Nephron (organoid): ENCODE measurements at regions not wholly inside any gene's neighbourhood (a gene's known extent, or its start where the extent isn't known, plus 50 kb on each side); places are given as distances from the start of the nearest gene placed in this dataset.
A peak's percentile ranks its signal among the peaks of the same experiment; 100 is the strongest.

ENCODE experiments used
- H3K27ac Mint-ChIP-seq, 3 experiments: 2 replicates each; pipeline ENCODE4 v1.8.0; 2020; ENCODE audit warnings: mixed read lengths in 3 of 3, mild to moderate bottlenecking in 2 of 3, moderate library complexity in 1 of 3
- H3K27me3 Mint-ChIP-seq: 2 replicates; pipeline ENCODE4 v1.8.0; 2021; ENCODE audit warnings: low read depth, mild to moderate bottlenecking, moderate library complexity, mixed read lengths
- H3K36me3 Mint-ChIP-seq: 2 replicates; pipeline ENCODE4 v1.8.0; 2020; ENCODE audit warnings: low read depth, mixed read lengths
- H3K4me1 Mint-ChIP-seq: 2 replicates; pipeline ENCODE4 v1.8.0; 2020; ENCODE audit warnings: mixed read lengths
- H3K4me3 Mint-ChIP-seq, 3 experiments: 2 replicates each; pipeline ENCODE4 v1.8.0; 2020; ENCODE audit warnings: mild to moderate bottlenecking in 3 of 3, mixed read lengths in 3 of 3, moderate library complexity in 2 of 3
- H3K9me3 Mint-ChIP-seq: 2 replicates; pipeline ENCODE4 v1.8.0; 2020; ENCODE audit warnings: mixed read lengths
- CTCF ChIP-seq, 3 experiments: fragments of 200-600 bp; sonication (generic); IDR thresholded peaks; one replicate each; pipeline ENCODE4 v1.5.0; 2021; ENCODE audit warnings: antibody characterized with exemption in 3 of 3; ENCODE audit not compliant: unreplicated experiment in 3 of 3

DNA sequence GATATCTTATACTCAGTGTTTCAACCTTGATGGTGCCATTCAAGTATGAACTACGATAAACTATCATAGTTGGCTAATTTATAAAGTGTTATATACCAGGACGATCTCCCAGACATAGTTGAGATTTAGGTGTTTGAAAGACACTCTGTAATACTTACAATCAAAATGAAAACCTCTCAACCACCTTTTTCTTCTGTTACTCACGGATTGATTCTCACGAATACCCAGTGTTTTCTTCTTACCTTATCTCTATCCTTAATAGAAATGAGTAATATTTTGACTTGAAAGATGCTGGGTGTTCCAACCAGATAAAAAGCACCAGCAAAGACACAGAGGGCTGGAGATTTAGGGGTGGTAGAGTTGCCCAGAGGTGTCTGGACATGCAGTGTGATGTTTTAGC, 169.9 kb downstream of the PTCSC3 start:
- Mint-ChIP-seq H3K4me3 (no peak overlapping the region), H3K36me3 (no peaks in the 10 kb centered on the region), H3K27ac (no peak overlapping the region), H3K27me3 (peaks cover 5% of the 10 kb centered on the region), H3K4me1 (no peaks in the 10 kb centered on the region), H3K9me3 (no peaks in the 10 kb centered on the region)
- no peak for TF ChIP-seq CTCF (IDR thresholded peaks at IDR 0.05; ENCODE audit: unreplicated experiment in 3 of 3)

DNA sequence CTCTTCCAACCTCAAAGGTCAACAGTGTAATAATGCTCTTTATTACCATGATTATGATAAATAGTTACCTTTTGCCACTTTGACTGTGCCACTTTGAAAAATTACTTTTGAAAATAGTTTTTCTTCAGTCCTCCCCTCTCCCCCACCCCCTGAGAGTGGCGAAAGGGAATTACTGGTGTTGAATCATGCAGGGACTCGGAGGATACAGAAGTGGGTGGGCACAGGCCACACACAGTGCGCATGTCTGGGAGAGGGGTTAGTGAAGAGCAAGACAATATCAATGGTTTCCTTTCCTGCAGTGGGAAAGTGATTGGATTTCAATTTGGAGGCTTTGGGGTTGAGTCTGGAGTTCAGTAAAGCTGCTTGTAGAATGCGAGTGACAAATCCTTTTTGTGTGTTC, 170.9 kb downstream of the PTCSC3 start:
- Mint-ChIP-seq H3K4me3 (no peak overlapping the region), H3K27ac (no peak overlapping the region), H3K4me1 (no peaks in the 10 kb centered on the region), H3K27me3 (peaks cover 5% of the 10 kb centered on the region), H3K9me3 (no peaks in the 10 kb centered on the region), H3K36me3 (no peaks in the 10 kb centered on the region)
- no peak for TF ChIP-seq CTCF (IDR thresholded peaks at IDR 0.05; ENCODE audit: unreplicated experiment in 3 of 3)

GRCh38 chr14:36001936-36002335, 174.6 kb downstream of the PTCSC3 start:
- Mint-ChIP-seq H3K4me3 (no peak overlapping the region), H3K27me3 (no peaks in the 10 kb centered on the region), H3K27ac (no peak overlapping the region), H3K9me3 (no peaks in the 10 kb centered on the region), H3K36me3 (no peaks in the 10 kb centered on the region), H3K4me1 (no peaks in the 10 kb centered on the region)
- TF ChIP-seq CTCF (IDR thresholded peaks at IDR 0.05; ENCODE audit: unreplicated experiment in 3 of 3), result no peak

DNA sequence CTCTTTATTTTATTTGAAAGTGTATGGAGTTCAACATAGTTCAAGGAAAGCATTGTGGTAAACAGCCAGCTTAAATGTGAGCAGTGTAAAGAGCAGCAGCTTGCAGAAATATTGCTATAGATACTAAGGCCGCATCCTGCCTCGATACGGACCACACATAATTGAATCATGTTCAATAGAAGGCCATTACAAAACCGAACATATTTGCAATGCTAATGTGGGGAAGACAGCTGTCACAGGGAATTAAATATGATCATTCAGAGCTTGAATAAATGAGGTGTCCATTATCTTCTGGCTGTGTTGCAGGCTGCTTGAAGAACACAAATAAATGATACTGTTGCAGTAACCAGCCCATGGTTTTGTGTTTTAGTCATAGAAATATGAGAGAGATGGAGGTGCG, 173.2 kb downstream of the BRMS1L start:
- H3K9me3 Mint-ChIP-seq, result no peaks in the 10 kb centered on the region
- no peaks in the 10 kb centered on the region for H3K27me3 Mint-ChIP-seq
- H3K27ac Mint-ChIP-seq, result no peak overlapping the region

DNA sequence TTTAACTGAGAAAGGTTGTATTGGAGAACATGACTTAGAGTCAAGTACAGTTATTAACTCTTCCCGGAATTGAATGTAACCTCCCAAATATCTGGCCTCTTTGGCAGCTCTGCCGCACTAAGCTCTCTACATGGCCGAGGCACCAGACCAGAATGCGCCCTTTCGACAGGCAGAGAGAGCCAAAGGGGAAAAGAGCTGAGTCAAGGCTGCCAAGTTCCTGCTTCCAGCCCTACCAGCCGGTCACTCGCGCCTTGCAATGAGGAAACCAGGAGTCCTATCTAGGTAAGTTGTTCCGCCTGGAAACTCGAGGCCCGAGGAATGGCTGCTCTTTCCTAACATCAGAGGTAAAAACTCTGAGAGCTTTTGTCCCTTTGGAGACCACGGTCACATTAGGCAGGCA, 172.2 kb downstream of the BRMS1L start:
- Mint-ChIP-seq H3K27ac (no peak overlapping the region), H3K36me3 (no peaks in the 10 kb centered on the region), H3K4me3 (no peak overlapping the region), H3K4me1 (no peaks in the 10 kb centered on the region), H3K27me3 (peaks cover under 1% of the 10 kb centered on the region), H3K9me3 (no peaks in the 10 kb centered on the region)
- TF ChIP-seq CTCF (IDR thresholded peaks at IDR 0.05; ENCODE audit: unreplicated experiment in 3 of 3), result no peak

More for the DNA sequence above, 173.2 kb downstream of the BRMS1L start:
- Mint-ChIP-seq H3K36me3 (no peaks in the 10 kb centered on the region), H3K4me1 (no peaks in the 10 kb centered on the region), H3K4me3 (no peak overlapping the region)
- no peak for TF ChIP-seq CTCF (IDR thresholded peaks at IDR 0.05; ENCODE audit: unreplicated experiment in 3 of 3)

DNA sequence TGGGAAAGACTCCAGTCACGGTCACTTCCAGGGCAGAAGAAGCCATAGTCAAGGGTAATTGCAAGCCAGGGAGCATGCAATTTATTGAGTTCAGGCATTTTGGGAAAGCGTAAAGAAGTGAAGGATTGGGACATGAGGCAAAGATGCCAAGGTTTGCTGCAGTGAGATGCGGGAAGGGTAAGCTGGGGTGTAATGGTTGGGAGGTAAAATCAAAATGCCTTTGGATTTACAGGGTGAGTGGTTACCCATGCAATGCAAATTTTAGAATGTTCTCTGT, 167.5 kb downstream of the BRMS1L start:
- TF ChIP-seq CTCF (IDR thresholded peaks at IDR 0.05; ENCODE audit: unreplicated experiment in 3 of 3), result no peak
- H3K4me1 Mint-ChIP-seq, result no peaks in the 10 kb centered on the region
- H3K36me3 Mint-ChIP-seq, result no peaks in the 10 kb centered on the region
- no peaks in the 10 kb centered on the region for H3K9me3 Mint-ChIP-seq
- peak overlapping the region in 1 of 3 experiments; percentile 2 for H3K4me3 Mint-ChIP-seq
- H3K27ac Mint-ChIP-seq, result no peak overlapping the region
- H3K27me3 Mint-ChIP-seq, result peaks cover 6% of the 10 kb centered on the region
